H1 (cell line): ENCODE measurements at regions not wholly inside any gene's neighbourhood (a gene's known extent, or its start where the extent isn't known, plus 50 kb on each side); places are given as distances from the start of the nearest gene placed in this dataset.

Experiments
- ASH2L ChIP-seq: fragments of 200-600, 300-600 bp; sonication (generic); IDR thresholded peaks from one replicate; pipeline ENCODE4 v1.7.1; 2017; ENCODE audit warnings: low read length
- GTF2F1 ChIP-seq: IDR thresholded peaks from 2 replicates; pipeline ENCODE4 v1.6.1; 2012; ENCODE audit warnings: low read depth, low read length, improper control_type of control experiment, borderline replicate concordance
- HDAC6 ChIP-seq: IDR thresholded peaks from one replicate; pipeline ENCODE4 v1.7.1; 2012; ENCODE audit warnings: low read depth, mild to moderate bottlenecking, inconsistent platforms, low read length, moderate library complexity
- POLR2A ChIP-seq, 2 experiments: IDR thresholded peaks; 1 replicate in 1 of 2; 2 replicates in 1 of 2; pipeline ENCODE4 v1.6.1; 2011; ENCODE audit warnings: low read depth in 2 of 2, low read length in 2 of 2, mild to moderate bottlenecking in 2 of 2; ENCODE audit errors: control extremely low read depth in 1 of 2
- POLR2AphosphoS5 ChIP-seq: IDR thresholded peaks from 2 replicates; pipeline ENCODE4 v1.6.1; 2011; ENCODE audit warnings: low read depth, low read length
- TF ChIP-seq, protein P1 (sequence below), 3 experiments: IDR thresholded peaks; 1 replicate in 2 of 3; 2 replicates in 1 of 3; pipeline versions ENCODE4 v1.5.1 to v1.6.1; 2011; ENCODE audit warnings: low read length in 3 of 3, mild to moderate bottlenecking in 3 of 3, inconsistent platforms in 2 of 3, low read depth in 1 of 3, moderate library complexity in 1 of 3; ENCODE audit not compliant: insufficient read depth in 1 of 3; ENCODE audit errors: control extremely low read depth in 1 of 3
- TF ChIP-seq, protein P2 (sequence below): IDR thresholded peaks from 2 replicates; pipeline ENCODE4 v1.6.1; 2012; ENCODE audit warnings: low read length, inconsistent platforms

DNA sequence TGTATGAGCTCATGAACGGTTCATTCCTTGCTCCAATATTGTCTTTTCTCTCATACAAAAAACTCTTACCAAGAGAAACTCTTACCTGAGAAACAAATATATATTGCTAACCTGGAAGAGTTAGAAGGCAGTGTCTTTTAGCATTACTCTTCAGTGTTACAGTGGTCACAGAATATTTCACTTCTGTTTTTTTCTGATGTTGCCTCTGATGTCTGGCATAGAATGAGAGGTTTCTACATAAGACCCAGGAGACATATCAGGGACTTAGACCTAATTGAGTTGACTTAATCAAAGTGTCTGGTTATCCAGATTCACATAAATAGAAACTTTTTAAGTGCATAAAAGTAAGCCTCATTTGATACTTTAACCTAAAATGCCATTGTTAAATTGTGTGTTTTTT is 923.8 kb downstream of the TTLL7 start:
- TF ChIP-seq ASH2L (no peak), GTF2F1 (no peak), POLR2AphosphoS5 (no peak), HDAC6 (no peak), POLR2A (IDR thresholded peaks at IDR 0.05; ENCODE audit: control extremely low read depth in 1 of 2, low read depth in 2 of 2, low read length in 2 of 2) (no peak)
- TF ChIP-seq, protein P1, sequence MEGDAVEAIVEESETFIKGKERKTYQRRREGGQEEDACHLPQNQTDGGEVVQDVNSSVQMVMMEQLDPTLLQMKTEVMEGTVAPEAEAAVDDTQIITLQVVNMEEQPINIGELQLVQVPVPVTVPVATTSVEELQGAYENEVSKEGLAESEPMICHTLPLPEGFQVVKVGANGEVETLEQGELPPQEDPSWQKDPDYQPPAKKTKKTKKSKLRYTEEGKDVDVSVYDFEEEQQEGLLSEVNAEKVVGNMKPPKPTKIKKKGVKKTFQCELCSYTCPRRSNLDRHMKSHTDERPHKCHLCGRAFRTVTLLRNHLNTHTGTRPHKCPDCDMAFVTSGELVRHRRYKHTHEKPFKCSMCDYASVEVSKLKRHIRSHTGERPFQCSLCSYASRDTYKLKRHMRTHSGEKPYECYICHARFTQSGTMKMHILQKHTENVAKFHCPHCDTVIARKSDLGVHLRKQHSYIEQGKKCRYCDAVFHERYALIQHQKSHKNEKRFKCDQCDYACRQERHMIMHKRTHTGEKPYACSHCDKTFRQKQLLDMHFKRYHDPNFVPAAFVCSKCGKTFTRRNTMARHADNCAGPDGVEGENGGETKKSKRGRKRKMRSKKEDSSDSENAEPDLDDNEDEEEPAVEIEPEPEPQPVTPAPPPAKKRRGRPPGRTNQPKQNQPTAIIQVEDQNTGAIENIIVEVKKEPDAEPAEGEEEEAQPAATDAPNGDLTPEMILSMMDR (IDR thresholded peaks at IDR 0.05; ENCODE audit: control extremely low read depth in 1 of 3, insufficient read depth in 1 of 3, low read depth in 1 of 3, low read length in 3 of 3), result no peak
- TF ChIP-seq, protein P2, sequence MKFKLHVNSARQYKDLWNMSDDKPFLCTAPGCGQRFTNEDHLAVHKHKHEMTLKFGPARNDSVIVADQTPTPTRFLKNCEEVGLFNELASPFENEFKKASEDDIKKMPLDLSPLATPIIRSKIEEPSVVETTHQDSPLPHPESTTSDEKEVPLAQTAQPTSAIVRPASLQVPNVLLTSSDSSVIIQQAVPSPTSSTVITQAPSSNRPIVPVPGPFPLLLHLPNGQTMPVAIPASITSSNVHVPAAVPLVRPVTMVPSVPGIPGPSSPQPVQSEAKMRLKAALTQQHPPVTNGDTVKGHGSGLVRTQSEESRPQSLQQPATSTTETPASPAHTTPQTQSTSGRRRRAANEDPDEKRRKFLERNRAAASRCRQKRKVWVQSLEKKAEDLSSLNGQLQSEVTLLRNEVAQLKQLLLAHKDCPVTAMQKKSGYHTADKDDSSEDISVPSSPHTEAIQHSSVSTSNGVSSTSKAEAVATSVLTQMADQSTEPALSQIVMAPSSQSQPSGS, result no peak
